HG02840 (cell line): ENCODE measurements at regions not wholly inside any gene's neighbourhood (a gene's known extent, or its start where the extent isn't known, plus 50 kb on each side); places are given as distances from the start of the nearest gene placed in this dataset.

Source experiments
- ATAC-seq: cut with Tn5 transposase; IDR thresholded peaks from one replicate; pipeline ENCODE4 v1.9.1; 2021; ENCODE audit warnings: mild to moderate bottlenecking, moderate library complexity, moderate number of reproducible peaks; ENCODE audit not compliant: unreplicated experiment, low FRiP score

- no peak for ATAC-seq
Measured at GRCh38 chr13:80239116-80239515, 101.8 kb downstream of the SPRY2 start.

- ATAC-seq = no peak
Measured at GRCh38 chr13:80237646-80238045, 103.3 kb downstream of the SPRY2 start.

GRCh38 chr13:80235967-80236302 is 105.0 kb downstream of the SPRY2 start:
- no peak for ATAC-seq

- ATAC-seq = peak; percentile 68
Measured at GRCh38 chr13:80235166-80235966, 105.6 kb downstream of the SPRY2 start.

GRCh38 chr13:80227645-80228044 is 113.3 kb downstream of the SPRY2 start:
- ATAC-seq = no peak

- no peak for ATAC-seq
Measured at GRCh38 chr13:80226645-80227044, 114.3 kb downstream of the SPRY2 start.

GRCh38 chr13:80224468-80224867 is 116.5 kb downstream of the SPRY2 start:
- ATAC-seq = no peak

GRCh38 chr13:80217614-80218456 is 123.1 kb downstream of the SPRY2 start:
- no peak for ATAC-seq

GRCh38 chr13:80215368-80215767 is 125.6 kb downstream of the SPRY2 start:
- no peak for ATAC-seq

GRCh38 chr13:80214521-80214991 is 126.4 kb downstream of the SPRY2 start:
- ATAC-seq = no peak

- ATAC-seq = no peak
Measured at GRCh38 chr13:80214050-80214449, 126.9 kb downstream of the SPRY2 start.

- ATAC-seq = no peak
Measured at GRCh38 chr13:80213201-80213600, 127.7 kb downstream of the SPRY2 start.

- ATAC-seq = no peak
Measured at GRCh38 chr13:80211566-80211965, 129.4 kb downstream of the SPRY2 start.

GRCh38 chr13:80204642-80205041 is 136.3 kb downstream of the SPRY2 start:
- no peak for ATAC-seq

- ATAC-seq = no peak
Measured at GRCh38 chr13:80203496-80203895, 137.4 kb downstream of the SPRY2 start.

- no peak for ATAC-seq
Measured at GRCh38 chr13:80201694-80202468, 139.0 kb downstream of the SPRY2 start.

GRCh38 chr13:80199585-80200292 is 141.2 kb downstream of the SPRY2 start:
- no peak for ATAC-seq

GRCh38 chr13:80199067-80199466 is 141.9 kb downstream of the SPRY2 start:
- ATAC-seq = no peak

GRCh38 chr13:80196756-80197155 is 144.2 kb downstream of the SPRY2 start:
- ATAC-seq = no peak

- no peak for ATAC-seq
Measured at GRCh38 chr13:80195649-80196048, 145.3 kb downstream of the SPRY2 start.
